ENCODE measurements at regions not wholly inside any gene's neighbourhood (a gene's known extent, or its start where the extent isn't known, plus 50 kb on each side); places are given as distances from the start of the nearest gene placed in this dataset.
"Not testable (repeated sequence)": the region's sequence is repeated elsewhere in the genome, so short reads cannot be mapped to it uniquely, and the experiment has no call there.

DNA sequence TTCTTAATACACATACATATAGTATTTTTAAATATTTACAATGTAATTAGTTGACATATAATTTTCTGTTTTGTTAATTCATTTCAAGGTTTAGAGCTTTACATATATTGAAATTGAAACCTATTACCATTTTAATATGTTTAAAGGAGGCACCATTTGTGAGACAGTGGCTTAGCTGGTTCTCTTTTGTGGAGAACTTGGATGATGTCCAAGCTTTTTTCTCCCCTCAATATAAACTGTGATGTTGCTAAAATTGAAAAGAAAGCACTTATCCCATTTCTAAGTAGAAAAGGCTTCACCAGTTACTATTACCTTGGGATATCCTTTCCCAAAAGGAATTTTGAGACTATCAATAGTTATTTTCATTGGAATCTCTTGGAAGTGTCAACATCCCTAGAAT lies 707.2 kb downstream of the NTRK3 start:
- Histone ChIP-seq H4K20me1 (ENCODE audit: insufficient read depth, low read length) (no peaks in the 10 kb centered on the region), H3K27ac (ENCODE audit: low read length) (no peak overlapping the region), H3K27me3 (ENCODE audit: low read depth, low read length) (no peaks in the 10 kb centered on the region), H2AFZ (ENCODE audit: low read depth, low read length) (no peak overlapping the region), H3K36me3 (replicated peaks; ENCODE audit: low read depth, low read length) (no peaks in the 10 kb centered on the region), H3K4me3 (ENCODE audit: low read length) (no peak overlapping the region), H3K4me2 (ENCODE audit: low read length) (no peak overlapping the region), H3K9me3 (ENCODE audit: insufficient read depth, low read length) (no peaks in the 10 kb centered on the region), H3K79me2 (ENCODE audit: low read length) (no peaks in the 10 kb centered on the region), H3K9ac (ENCODE audit: low read length) (no peak overlapping the region), H3K4me1 (ENCODE audit: low read length) (no peaks in the 10 kb centered on the region)
- TF ChIP-seq EZH2phosphoT487 (IDR thresholded peaks at IDR 0.05; ENCODE audit: low read depth) = no peak
- TF ChIP-seq, protein P1, sequence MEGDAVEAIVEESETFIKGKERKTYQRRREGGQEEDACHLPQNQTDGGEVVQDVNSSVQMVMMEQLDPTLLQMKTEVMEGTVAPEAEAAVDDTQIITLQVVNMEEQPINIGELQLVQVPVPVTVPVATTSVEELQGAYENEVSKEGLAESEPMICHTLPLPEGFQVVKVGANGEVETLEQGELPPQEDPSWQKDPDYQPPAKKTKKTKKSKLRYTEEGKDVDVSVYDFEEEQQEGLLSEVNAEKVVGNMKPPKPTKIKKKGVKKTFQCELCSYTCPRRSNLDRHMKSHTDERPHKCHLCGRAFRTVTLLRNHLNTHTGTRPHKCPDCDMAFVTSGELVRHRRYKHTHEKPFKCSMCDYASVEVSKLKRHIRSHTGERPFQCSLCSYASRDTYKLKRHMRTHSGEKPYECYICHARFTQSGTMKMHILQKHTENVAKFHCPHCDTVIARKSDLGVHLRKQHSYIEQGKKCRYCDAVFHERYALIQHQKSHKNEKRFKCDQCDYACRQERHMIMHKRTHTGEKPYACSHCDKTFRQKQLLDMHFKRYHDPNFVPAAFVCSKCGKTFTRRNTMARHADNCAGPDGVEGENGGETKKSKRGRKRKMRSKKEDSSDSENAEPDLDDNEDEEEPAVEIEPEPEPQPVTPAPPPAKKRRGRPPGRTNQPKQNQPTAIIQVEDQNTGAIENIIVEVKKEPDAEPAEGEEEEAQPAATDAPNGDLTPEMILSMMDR (IDR thresholded peaks at IDR 0.05; ENCODE audit: low read depth, low read length) = no peak

- not testable (repeated sequence) for H3K27me3 ChIP-seq (ENCODE audit: low read depth, low read length); H4K20me1 ChIP-seq (ENCODE audit: insufficient read depth, low read length); H3K27ac ChIP-seq (ENCODE audit: low read length); H2AFZ ChIP-seq (ENCODE audit: low read depth, low read length); H3K36me3 ChIP-seq (replicated peaks; ENCODE audit: low read depth, low read length); H3K4me3 ChIP-seq (ENCODE audit: low read length); H3K9ac ChIP-seq (ENCODE audit: low read length); H3K4me2 ChIP-seq (ENCODE audit: low read length); H3K9me3 ChIP-seq (ENCODE audit: insufficient read depth, low read length); H3K79me2 ChIP-seq (ENCODE audit: low read length); H3K4me1 ChIP-seq (ENCODE audit: low read length)
Measured at GRCh38 chr15:87548590-87548989, 707.9 kb downstream of the NTRK3 start.

DNA sequence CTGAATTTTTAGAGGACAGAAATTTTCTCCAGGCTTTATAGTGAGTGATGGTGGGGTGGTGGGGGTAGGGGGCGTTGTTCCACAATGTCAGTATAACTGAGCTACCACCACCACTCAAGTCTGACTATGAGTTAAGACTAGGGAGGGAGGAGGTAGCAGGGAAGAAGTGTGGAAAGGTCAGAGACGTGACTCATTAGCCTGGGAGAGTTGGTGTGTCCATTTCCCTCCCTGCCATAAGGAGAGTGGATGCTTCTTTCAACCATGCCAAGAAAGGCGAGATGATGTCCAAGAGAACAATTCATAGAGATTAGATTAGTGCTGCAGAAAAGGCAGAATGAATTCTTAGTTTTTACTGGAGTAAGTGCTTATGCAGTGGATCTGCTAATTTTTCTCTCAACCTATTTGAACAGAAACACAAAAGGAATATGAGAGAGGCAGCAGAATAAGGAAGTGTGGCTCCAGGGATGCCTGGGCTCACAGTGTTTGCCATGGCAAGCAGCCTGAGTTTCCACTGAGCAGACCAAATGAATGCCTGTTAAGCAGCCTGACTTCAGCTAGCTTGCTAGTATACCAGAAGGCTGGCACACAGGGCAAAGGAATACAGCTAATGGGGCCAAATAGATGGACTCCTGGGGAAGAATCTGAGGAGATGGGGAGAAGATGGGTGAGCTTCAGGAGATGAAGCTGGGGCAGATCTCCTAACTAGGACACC lies 708.9 kb downstream of the NTRK3 start:
- no peak overlapping the region for H3K4me2 ChIP-seq (ENCODE audit: low read length)
- H3K9ac ChIP-seq (ENCODE audit: low read length) = no peak overlapping the region
- TF ChIP-seq, protein P1 (IDR thresholded peaks at IDR 0.05; ENCODE audit: low read depth, low read length) = no peak
- no peak for TF ChIP-seq EZH2phosphoT487 (IDR thresholded peaks at IDR 0.05; ENCODE audit: low read depth)
- H3K4me1 ChIP-seq (ENCODE audit: low read length) = no peaks in the 10 kb centered on the region
- no peaks in the 10 kb centered on the region for H3K27me3 ChIP-seq (ENCODE audit: low read depth, low read length)
- no peak overlapping the region for H2AFZ ChIP-seq (ENCODE audit: low read depth, low read length)
- no peaks in the 10 kb centered on the region for H4K20me1 ChIP-seq (ENCODE audit: insufficient read depth, low read length)
- no peak overlapping the region for H3K27ac ChIP-seq (ENCODE audit: low read length)
- no peaks in the 10 kb centered on the region for H3K9me3 ChIP-seq (ENCODE audit: insufficient read depth, low read length)
- no peaks in the 10 kb centered on the region for H3K79me2 ChIP-seq (ENCODE audit: low read length)
- no peak overlapping the region for H3K4me3 ChIP-seq (ENCODE audit: low read length)
- no peaks in the 10 kb centered on the region for H3K36me3 ChIP-seq (replicated peaks; ENCODE audit: low read depth, low read length)

DNA sequence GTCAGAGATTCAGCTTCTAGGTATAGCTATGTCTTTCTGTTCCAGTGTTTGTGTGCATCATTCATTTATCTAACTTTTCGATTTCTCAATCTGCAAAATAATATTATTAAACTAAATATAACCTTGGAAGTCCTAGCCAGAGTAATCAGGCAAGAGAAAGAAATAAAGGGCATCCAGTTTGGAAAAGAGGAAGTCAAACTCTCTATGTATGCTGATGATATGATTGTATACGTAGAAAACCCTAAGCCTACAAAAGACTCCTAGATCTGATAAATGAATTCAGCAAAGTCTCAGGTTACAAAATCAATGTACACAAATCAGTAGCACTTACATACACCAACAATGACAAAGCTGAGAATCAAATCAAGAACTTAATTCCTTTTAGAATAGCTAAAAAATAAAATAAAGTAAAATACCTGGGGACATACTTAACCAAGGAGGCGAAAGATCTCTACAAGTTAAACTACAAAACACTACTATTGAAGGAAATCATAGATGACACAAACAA lies 718.2 kb downstream of the NTRK3 start:
- no peak overlapping the region for H3K4me2 ChIP-seq (ENCODE audit: low read length)
- H4K20me1 ChIP-seq (ENCODE audit: insufficient read depth, low read length) = no peaks in the 10 kb centered on the region
- H3K27ac ChIP-seq (ENCODE audit: low read length) = no peak overlapping the region
- no peaks in the 10 kb centered on the region for H3K4me1 ChIP-seq (ENCODE audit: low read length)
- no peaks in the 10 kb centered on the region for H3K27me3 ChIP-seq (ENCODE audit: low read depth, low read length)
- TF ChIP-seq, protein P1 (IDR thresholded peaks at IDR 0.05; ENCODE audit: low read depth, low read length) = no peak
- TF ChIP-seq EZH2phosphoT487 (IDR thresholded peaks at IDR 0.05; ENCODE audit: low read depth) = no peak
- H3K79me2 ChIP-seq (ENCODE audit: low read length) = no peaks in the 10 kb centered on the region
- no peak overlapping the region for H3K4me3 ChIP-seq (ENCODE audit: low read length)
- no peaks in the 10 kb centered on the region for H3K9me3 ChIP-seq (ENCODE audit: insufficient read depth, low read length)
- no peak overlapping the region for H3K9ac ChIP-seq (ENCODE audit: low read length)
- H3K36me3 ChIP-seq (replicated peaks; ENCODE audit: low read depth, low read length) = no peaks in the 10 kb centered on the region
- no peak overlapping the region for H2AFZ ChIP-seq (ENCODE audit: low read depth, low read length)
